ENCODE measurements at regions not wholly inside any gene's neighbourhood (a gene's known extent, or its start where the extent isn't known, plus 50 kb on each side); places are given as distances from the start of the nearest gene placed in this dataset.

GRCh38 chr7:115354925-115355324, 433.0 kb downstream of the MDFIC start:
- no peak for TF ChIP-seq HNRNPUL1 (IDR thresholded peaks at IDR 0.05; ENCODE audit: low read length)
- no peak for TF ChIP-seq MYBL2 (IDR thresholded peaks at IDR 0.05; ENCODE audit: low read depth)
- no peak for TF ChIP-seq MYBL2 (CRISPR knock-in tag; IDR thresholded peaks at IDR 0.05; ENCODE audit: borderline replicate concordance)
- no peak for TF ChIP-seq ZNF23 (CRISPR knock-in tag; IDR thresholded peaks at IDR 0.05)
- no peak for TF ChIP-seq CTCF (IDR thresholded peaks at IDR 0.05 in 2 of 3, conservative IDR thresholded peaks at IDR 0.05 in 1 of 3; ENCODE audit: insufficient read depth in 2 of 3, low read depth in 1 of 3, low read length in 3 of 3)
- TF ChIP-seq NRF1 (conservative IDR thresholded peaks at IDR 0.05 in 1 of 2, IDR thresholded peaks at IDR 0.05 in 1 of 2): no peak
- no peak for TF ChIP-seq NELFE (IDR thresholded peaks at IDR 0.05; ENCODE audit: insufficient read depth, insufficient read length)
- no peak for TF ChIP-seq KDM2B (CRISPR knock-in tag; IDR thresholded peaks at IDR 0.05)
- TF ChIP-seq MAFK (IDR thresholded peaks at IDR 0.05; ENCODE audit: low read length): no peak
- no peak for TF ChIP-seq TRIM24 (IDR thresholded peaks at IDR 0.05)
- TF ChIP-seq ZBTB33 (CRISPR knock-in tag; IDR thresholded peaks at IDR 0.05): no peak
